WTC11 (cell line): ENCODE measurements at regions not wholly inside any gene's neighbourhood (a gene's known extent, or its start where the extent isn't known, plus 50 kb on each side); places are given as distances from the start of the nearest gene placed in this dataset.

Experiments used
- ATAC-seq: fragments of 200-7000 bp; cut with Tn5 transposase; 2 replicates; pipeline ENCODE4 v1.10.0; 2021; ENCODE audit warnings: mild to moderate bottlenecking, moderate library complexity
- CTCF ChIA-PET: fragments of 300-600 bp; sonication (Branson Sonifier 250); formaldehyde crosslinking; loops from one replicate; lab custom pipeline; 2021; ENCODE audit warnings: antibody characterized with exemption; lab: Charles Lee
- POLR2A ChIA-PET: fragments of 350-600 bp; sonication (Branson Sonifier 250); formaldehyde crosslinking; loops from one replicate; lab custom pipeline; 2021; ENCODE audit warnings: antibody characterized with exemption; lab: Charles Lee
- DNase-seq: peaks from one replicate; pipeline ENCODE4 v3.0.0; 2021; ENCODE audit warnings: low spot score
- H3K27ac Mint-ChIP-seq: 2 replicates; pipeline ENCODE4 v1.8.0; 2021; ENCODE audit warnings: mixed read lengths
- H3K27me3 Mint-ChIP-seq: 2 replicates; pipeline ENCODE4 v1.8.0; 2021; ENCODE audit warnings: low read depth, mild to moderate bottlenecking, moderate library complexity, mixed read lengths
- H3K36me3 Mint-ChIP-seq: 2 replicates; pipeline ENCODE4 v1.8.0; 2021; ENCODE audit warnings: mixed read lengths
- H3K4me1 Mint-ChIP-seq: 2 replicates; pipeline ENCODE4 v1.8.0; 2022; ENCODE audit warnings: mixed read lengths
- H3K4me3 Mint-ChIP-seq: 2 replicates; pipeline ENCODE4 v1.8.0; 2021; ENCODE audit warnings: mild to moderate bottlenecking, moderate library complexity, mixed read lengths
- H3K9me3 Mint-ChIP-seq: 2 replicates; pipeline ENCODE4 v1.8.0; 2021; ENCODE audit warnings: mixed read lengths
- FOXJ3 ChIP-seq: sonication (generic); formaldehyde crosslinking; IDR thresholded peaks from 2 replicates; pipeline ENCODE4 v1.9.0; 2021; ENCODE audit warnings: missing genetic modification reagents, mild to moderate bottlenecking, borderline replicate concordance
- FOXK1 ChIP-seq: sonication (generic); formaldehyde crosslinking; IDR thresholded peaks from 2 replicates; pipeline ENCODE4 v1.8.0; 2022; ENCODE audit warnings: mild to moderate bottlenecking, moderate library complexity, missing genetic modification reagents
- FOXP1 ChIP-seq: sonication (generic); formaldehyde crosslinking; IDR thresholded peaks from 2 replicates; pipeline ENCODE4 v1.8.0; 2022; ENCODE audit warnings: missing genetic modification reagents, mild to moderate bottlenecking, moderate library complexity, borderline replicate concordance
- GABPB1 ChIP-seq: sonication (generic); formaldehyde crosslinking; IDR thresholded peaks from 2 replicates; pipeline ENCODE4 v1.8.1; 2023; ENCODE audit warnings: mild to moderate bottlenecking, missing genetic modification reagents
- GRHL2 ChIP-seq: fragments of 250-450 bp; sonication (Bioruptor Pico); IDR thresholded peaks from 2 replicates; pipeline ENCODE4 v1.8.0; 2022; ENCODE audit warnings: mild to moderate bottlenecking, moderate library complexity; ENCODE audit not compliant: insufficient replicate concordance, severe bottlenecking
- JUN ChIP-seq: sonication (generic); formaldehyde crosslinking; IDR thresholded peaks from 2 replicates; pipeline ENCODE4 v1.8.0; 2023; ENCODE audit warnings: mild to moderate bottlenecking, missing genetic modification reagents
- MYBL2 ChIP-seq: sonication (generic); formaldehyde crosslinking; IDR thresholded peaks from 2 replicates; pipeline ENCODE4 v1.8.1; 2023; ENCODE audit warnings: mild to moderate bottlenecking, moderate library complexity, missing genetic modification reagents
- NR3C1 ChIP-seq: sonication (generic); formaldehyde crosslinking; conservative IDR thresholded peaks from 2 replicates; pipeline ENCODE4 v1.8.1; 2023; ENCODE audit warnings: low read depth, mild to moderate bottlenecking, missing genetic modification reagents
- PRRX2 ChIP-seq: fragments of 250-450 bp; sonication (Bioruptor Pico); IDR thresholded peaks from 2 replicates; pipeline ENCODE4 v1.8.0; 2021; ENCODE audit warnings: mild to moderate bottlenecking
- RORB ChIP-seq: fragments of 250-450 bp; sonication (Bioruptor Pico); IDR thresholded peaks from 2 replicates; pipeline ENCODE4 v1.9.0; 2021; ENCODE audit warnings: mild to moderate bottlenecking
- TCF7 ChIP-seq: sonication (generic); formaldehyde crosslinking; IDR thresholded peaks from 2 replicates; pipeline ENCODE4 v1.8.0; 2022; ENCODE audit warnings: mild to moderate bottlenecking, low read depth, missing genetic modification reagents, moderate library complexity
- TEAD1 ChIP-seq: sonication (generic); formaldehyde crosslinking; IDR thresholded peaks from 2 replicates; pipeline ENCODE4 v1.8.0; 2022; ENCODE audit warnings: mild to moderate bottlenecking, missing genetic modification reagents
- TEAD4 ChIP-seq: sonication (generic); formaldehyde crosslinking; IDR thresholded peaks from 2 replicates; pipeline ENCODE4 v1.8.0; 2022; ENCODE audit warnings: mild to moderate bottlenecking, missing genetic modification reagents
- ZBTB21 ChIP-seq: sonication (generic); formaldehyde crosslinking; IDR thresholded peaks from 2 replicates; pipeline ENCODE4 v1.8.1; 2023; ENCODE audit warnings: mild to moderate bottlenecking, missing genetic modification reagents, borderline replicate concordance
- ZNF232 ChIP-seq: sonication (generic); formaldehyde crosslinking; IDR thresholded peaks from 2 replicates; pipeline ENCODE4 v1.8.0; 2022; ENCODE audit warnings: mild to moderate bottlenecking, missing genetic modification reagents
- ZNF671 ChIP-seq: fragments of 250-450 bp; sonication (Bioruptor Pico); IDR thresholded peaks from 2 replicates; pipeline ENCODE4 v1.8.0; 2021; ENCODE audit warnings: mild to moderate bottlenecking
- TF ChIP-seq, protein P1 (sequence below): sonication (generic); formaldehyde crosslinking; conservative IDR thresholded peaks from 2 replicates; pipeline ENCODE4 v1.8.1; 2023; ENCODE audit warnings: mild to moderate bottlenecking, low read depth, missing genetic modification reagents, moderate library complexity
- TF ChIP-seq, protein P2 (sequence below): fragments of 250-450 bp; sonication (Bioruptor Pico); IDR thresholded peaks from 2 replicates; pipeline ENCODE4 v1.9.0; 2021; ENCODE audit warnings: moderate library complexity, mild to moderate bottlenecking, inconsistent platforms, borderline replicate concordance
- TF ChIP-seq, protein P3 (sequence below): sonication (generic); formaldehyde crosslinking; IDR thresholded peaks from 2 replicates; pipeline ENCODE4 v1.8.0; 2022; ENCODE audit warnings: mild to moderate bottlenecking, missing genetic modification reagents
- TF ChIP-seq, protein P4 (sequence below): sonication (generic); formaldehyde crosslinking; IDR thresholded peaks from 2 replicates; pipeline ENCODE4 v1.8.1; 2022; ENCODE audit warnings: low read depth, mild to moderate bottlenecking, moderate library complexity, missing genetic modification reagents, borderline replicate concordance
- TF ChIP-seq, protein P5 (sequence below): fragments of 250-450 bp; sonication (Bioruptor Pico); IDR thresholded peaks from 2 replicates; pipeline ENCODE4 v1.9.0; 2021; ENCODE audit warnings: mild to moderate bottlenecking
- TF ChIP-seq, protein P6 (sequence below): sonication (generic); formaldehyde crosslinking; IDR thresholded peaks from 2 replicates; pipeline ENCODE4 v1.8.0; 2023; ENCODE audit warnings: missing genetic modification reagents
- TF ChIP-seq, protein P7 (sequence below): sonication (generic); formaldehyde crosslinking; IDR thresholded peaks from 2 replicates; pipeline ENCODE4 v1.8.1; 2023; ENCODE audit warnings: mild to moderate bottlenecking, missing genetic modification reagents, moderate library complexity

DNA sequence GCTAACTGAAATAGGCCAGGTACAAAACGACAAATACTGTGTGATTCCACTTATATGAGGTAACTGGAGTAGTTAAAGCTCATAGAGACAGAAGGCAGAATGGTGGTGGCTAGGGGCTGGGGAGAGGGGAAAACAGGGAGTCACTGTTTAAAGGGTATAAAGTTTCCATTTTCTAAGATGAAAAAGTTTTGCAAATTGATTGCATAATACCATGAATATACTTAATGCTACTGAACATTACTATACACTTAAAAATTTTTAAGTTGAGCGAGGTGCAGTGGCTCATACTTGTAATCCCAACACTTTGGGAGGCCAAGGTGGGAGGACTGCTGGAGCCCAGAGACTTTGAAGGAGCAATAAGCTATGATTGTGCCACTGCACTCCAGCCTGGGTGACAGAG is 138.6 kb upstream of the ARID1B start:
- Mint-ChIP-seq H3K4me3 (no peak overlapping the region), H3K27ac (no peak overlapping the region), H3K27me3 (no peaks in the 10 kb centered on the region), H3K4me1 (no peaks in the 10 kb centered on the region), H3K9me3 (peaks cover 8% of the 10 kb centered on the region), H3K36me3 (no peaks in the 10 kb centered on the region)
- TF ChIP-seq TEAD1: no peak
- TF ChIP-seq, protein P1, sequence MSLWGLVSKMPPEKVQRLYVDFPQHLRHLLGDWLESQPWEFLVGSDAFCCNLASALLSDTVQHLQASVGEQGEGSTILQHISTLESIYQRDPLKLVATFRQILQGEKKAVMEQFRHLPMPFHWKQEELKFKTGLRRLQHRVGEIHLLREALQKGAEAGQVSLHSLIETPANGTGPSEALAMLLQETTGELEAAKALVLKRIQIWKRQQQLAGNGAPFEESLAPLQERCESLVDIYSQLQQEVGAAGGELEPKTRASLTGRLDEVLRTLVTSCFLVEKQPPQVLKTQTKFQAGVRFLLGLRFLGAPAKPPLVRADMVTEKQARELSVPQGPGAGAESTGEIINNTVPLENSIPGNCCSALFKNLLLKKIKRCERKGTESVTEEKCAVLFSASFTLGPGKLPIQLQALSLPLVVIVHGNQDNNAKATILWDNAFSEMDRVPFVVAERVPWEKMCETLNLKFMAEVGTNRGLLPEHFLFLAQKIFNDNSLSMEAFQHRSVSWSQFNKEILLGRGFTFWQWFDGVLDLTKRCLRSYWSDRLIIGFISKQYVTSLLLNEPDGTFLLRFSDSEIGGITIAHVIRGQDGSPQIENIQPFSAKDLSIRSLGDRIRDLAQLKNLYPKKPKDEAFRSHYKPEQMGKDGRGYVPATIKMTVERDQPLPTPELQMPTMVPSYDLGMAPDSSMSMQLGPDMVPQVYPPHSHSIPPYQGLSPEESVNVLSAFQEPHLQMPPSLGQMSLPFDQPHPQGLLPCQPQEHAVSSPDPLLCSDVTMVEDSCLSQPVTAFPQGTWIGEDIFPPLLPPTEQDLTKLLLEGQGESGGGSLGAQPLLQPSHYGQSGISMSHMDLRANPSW (CRISPR knock-in tag): no peak
- TF ChIP-seq, protein P2, sequence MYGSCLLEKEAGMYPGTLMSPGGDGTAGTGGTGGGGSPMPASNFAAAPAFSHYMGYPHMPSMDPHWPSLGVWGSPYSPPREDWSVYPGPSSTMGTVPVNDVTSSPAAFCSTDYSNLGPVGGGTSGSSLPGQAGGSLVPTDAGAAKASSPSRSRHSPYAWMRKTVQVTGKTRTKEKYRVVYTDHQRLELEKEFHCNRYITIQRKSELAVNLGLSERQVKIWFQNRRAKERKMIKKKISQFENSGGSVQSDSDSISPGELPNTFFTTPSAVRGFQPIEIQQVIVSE (CRISPR knock-in tag): no peak
- TF ChIP-seq ZNF232 (CRISPR knock-in tag): no peak
- TF ChIP-seq NR3C1 (CRISPR knock-in tag): no peak
- no peak for TF ChIP-seq TCF7 (CRISPR knock-in tag)
- no peak for TF ChIP-seq FOXK1 (CRISPR knock-in tag)
- TF ChIP-seq ZNF671 (CRISPR knock-in tag): no peak
- no peak for TF ChIP-seq JUN (CRISPR knock-in tag)
- CTCF ChIA-PET: interaction anchor here (0.8 to 1.4 kb wide), 3 partner anchors 16 to 74 kb away, joined by 3 to 5 read pairs (median 4); no protein-coding TSS in a partner anchor
- no peak for DNase-seq
- POLR2A ChIA-PET: no interaction called here
- ATAC-seq: no peak

DNA sequence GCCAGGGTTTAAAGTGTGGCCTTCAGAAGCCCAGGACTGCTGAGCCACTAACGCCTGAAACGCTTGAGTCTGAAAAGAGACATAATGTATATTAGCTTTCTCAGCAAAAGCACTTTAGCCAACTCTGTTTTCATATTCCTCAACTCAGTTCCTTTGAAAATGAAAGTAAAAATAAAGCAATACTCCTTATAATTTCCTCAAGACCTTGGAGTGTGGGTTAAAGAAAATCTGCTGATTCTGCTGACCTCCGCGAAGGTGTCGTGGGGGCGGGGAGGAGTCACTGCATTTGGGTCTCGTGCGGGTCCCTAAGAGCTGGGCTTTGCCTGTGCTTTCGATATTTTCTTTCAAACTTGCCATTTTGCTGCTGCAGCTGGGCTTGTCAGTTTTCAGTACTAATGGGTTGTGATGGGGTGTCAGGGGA is 142.2 kb upstream of the ARID1B start:
- no peaks in the 10 kb centered on the region for H3K4me1 Mint-ChIP-seq
- TF ChIP-seq, protein P3, sequence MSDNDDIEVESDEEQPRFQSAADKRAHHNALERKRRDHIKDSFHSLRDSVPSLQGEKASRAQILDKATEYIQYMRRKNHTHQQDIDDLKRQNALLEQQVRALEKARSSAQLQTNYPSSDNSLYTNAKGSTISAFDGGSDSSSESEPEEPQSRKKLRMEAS (CRISPR knock-in tag): no peak
- TF ChIP-seq, all 79 proteins: peak for 0
- CTCF ChIA-PET: no interaction called here
- Mint-ChIP-seq H3K27me3 (no peaks in the 10 kb centered on the region), H3K9me3 (no peaks in the 10 kb centered on the region), H3K36me3 (no peaks in the 10 kb centered on the region), H3K27ac (no peak overlapping the region), H3K4me3 (no peak overlapping the region)
- ATAC-seq: no peak
- POLR2A ChIA-PET: no interaction called here
- DNase-seq: no peak

DNA sequence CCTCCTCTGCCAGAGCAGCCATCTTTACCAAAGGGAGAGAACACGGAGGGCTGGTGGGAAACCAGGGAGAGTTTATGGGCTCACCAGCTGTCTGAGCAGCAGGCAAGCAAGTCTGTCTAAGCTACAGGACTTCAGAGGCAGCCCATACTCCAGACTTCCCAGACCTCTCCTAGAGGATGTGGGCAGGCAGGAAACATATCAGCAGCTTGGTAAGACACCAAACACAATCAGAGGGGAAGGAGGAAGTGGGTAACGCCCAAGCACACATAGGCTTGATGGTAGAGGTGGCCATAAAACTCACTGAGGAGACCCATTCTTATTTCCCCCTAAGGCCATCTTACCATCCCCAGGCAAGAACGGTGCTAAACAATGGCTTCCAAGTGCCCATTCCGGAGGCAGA is 143.1 kb upstream of the ARID1B start:
- ATAC-seq (no peak), DNase-seq (no peak)
- TF ChIP-seq, protein P4, sequence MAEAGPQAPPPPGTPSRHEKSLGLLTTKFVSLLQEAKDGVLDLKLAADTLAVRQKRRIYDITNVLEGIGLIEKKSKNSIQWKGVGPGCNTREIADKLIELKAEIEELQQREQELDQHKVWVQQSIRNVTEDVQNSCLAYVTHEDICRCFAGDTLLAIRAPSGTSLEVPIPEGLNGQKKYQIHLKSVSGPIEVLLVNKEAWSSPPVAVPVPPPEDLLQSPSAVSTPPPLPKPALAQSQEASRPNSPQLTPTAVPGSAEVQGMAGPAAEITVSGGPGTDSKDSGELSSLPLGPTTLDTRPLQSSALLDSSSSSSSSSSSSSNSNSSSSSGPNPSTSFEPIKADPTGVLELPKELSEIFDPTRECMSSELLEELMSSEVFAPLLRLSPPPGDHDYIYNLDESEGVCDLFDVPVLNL: no peak
- TF ChIP-seq, protein P5, sequence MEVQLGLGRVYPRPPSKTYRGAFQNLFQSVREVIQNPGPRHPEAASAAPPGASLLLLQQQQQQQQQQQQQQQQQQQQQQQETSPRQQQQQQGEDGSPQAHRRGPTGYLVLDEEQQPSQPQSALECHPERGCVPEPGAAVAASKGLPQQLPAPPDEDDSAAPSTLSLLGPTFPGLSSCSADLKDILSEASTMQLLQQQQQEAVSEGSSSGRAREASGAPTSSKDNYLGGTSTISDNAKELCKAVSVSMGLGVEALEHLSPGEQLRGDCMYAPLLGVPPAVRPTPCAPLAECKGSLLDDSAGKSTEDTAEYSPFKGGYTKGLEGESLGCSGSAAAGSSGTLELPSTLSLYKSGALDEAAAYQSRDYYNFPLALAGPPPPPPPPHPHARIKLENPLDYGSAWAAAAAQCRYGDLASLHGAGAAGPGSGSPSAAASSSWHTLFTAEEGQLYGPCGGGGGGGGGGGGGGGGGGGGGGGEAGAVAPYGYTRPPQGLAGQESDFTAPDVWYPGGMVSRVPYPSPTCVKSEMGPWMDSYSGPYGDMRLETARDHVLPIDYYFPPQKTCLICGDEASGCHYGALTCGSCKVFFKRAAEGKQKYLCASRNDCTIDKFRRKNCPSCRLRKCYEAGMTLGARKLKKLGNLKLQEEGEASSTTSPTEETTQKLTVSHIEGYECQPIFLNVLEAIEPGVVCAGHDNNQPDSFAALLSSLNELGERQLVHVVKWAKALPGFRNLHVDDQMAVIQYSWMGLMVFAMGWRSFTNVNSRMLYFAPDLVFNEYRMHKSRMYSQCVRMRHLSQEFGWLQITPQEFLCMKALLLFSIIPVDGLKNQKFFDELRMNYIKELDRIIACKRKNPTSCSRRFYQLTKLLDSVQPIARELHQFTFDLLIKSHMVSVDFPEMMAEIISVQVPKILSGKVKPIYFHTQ (CRISPR knock-in tag): no peak
- TF ChIP-seq TEAD4 (CRISPR knock-in tag): no peak
- no peak for TF ChIP-seq PRRX2 (CRISPR knock-in tag)
- TF ChIP-seq, protein P6, sequence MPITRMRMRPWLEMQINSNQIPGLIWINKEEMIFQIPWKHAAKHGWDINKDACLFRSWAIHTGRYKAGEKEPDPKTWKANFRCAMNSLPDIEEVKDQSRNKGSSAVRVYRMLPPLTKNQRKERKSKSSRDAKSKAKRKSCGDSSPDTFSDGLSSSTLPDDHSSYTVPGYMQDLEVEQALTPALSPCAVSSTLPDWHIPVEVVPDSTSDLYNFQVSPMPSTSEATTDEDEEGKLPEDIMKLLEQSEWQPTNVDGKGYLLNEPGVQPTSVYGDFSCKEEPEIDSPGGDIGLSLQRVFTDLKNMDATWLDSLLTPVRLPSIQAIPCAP (CRISPR knock-in tag): no peak
- no peak for TF ChIP-seq RORB (CRISPR knock-in tag)
- TF ChIP-seq, protein P7, sequence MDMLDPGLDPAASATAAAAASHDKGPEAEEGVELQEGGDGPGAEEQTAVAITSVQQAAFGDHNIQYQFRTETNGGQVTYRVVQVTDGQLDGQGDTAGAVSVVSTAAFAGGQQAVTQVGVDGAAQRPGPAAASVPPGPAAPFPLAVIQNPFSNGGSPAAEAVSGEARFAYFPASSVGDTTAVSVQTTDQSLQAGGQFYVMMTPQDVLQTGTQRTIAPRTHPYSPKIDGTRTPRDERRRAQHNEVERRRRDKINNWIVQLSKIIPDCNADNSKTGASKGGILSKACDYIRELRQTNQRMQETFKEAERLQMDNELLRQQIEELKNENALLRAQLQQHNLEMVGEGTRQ: no peak
- no peak for TF ChIP-seq ZBTB21 (CRISPR knock-in tag)
- TF ChIP-seq FOXJ3: no peak
- TF ChIP-seq GRHL2 (CRISPR knock-in tag): no peak
- TF ChIP-seq, protein P3 (CRISPR knock-in tag): no peak
- TF ChIP-seq GABPB1 (CRISPR knock-in tag): no peak
- no peak for TF ChIP-seq FOXP1
- TF ChIP-seq MYBL2: no peak
- H3K36me3 Mint-ChIP-seq: no peaks in the 10 kb centered on the region
- no peaks in the 10 kb centered on the region for H3K4me1 Mint-ChIP-seq
- POLR2A ChIA-PET: no interaction called here
- CTCF ChIA-PET: no interaction called here
- H3K27ac Mint-ChIP-seq: no peak overlapping the region
- no peaks in the 10 kb centered on the region for H3K9me3 Mint-ChIP-seq
- H3K4me3 Mint-ChIP-seq: no peak overlapping the region
- H3K27me3 Mint-ChIP-seq: no peaks in the 10 kb centered on the region
